HEK293 (cell line): ENCODE measurements at regions not wholly inside any gene's neighbourhood (a gene's known extent, or its start where the extent isn't known, plus 50 kb on each side); places are given as distances from the start of the nearest gene placed in this dataset.

Experiments
- CTCF ChIA-PET: fragments of 350-600 bp; formaldehyde crosslinking; extraction: SDS; loops from one replicate; lab custom pipeline; 2021; ENCODE audit warnings: antibody characterized with exemption; lab: Yijun Ruan, JAX
- POLR2A ChIA-PET: fragments of 300-600 bp; formaldehyde crosslinking; extraction: SDS; loops from one replicate; lab custom pipeline; 2020; ENCODE audit warnings: antibody characterized with exemption, inconsistent platforms; lab: Yijun Ruan, JAX
- H3K27ac ChIP-seq: fragments of 200-500 bp; sonication (Bioruptor generic); 2 replicates; pipeline ENCODE4 v1.5.1; 2014; ENCODE audit warnings: low read depth, low read length, control low read depth, inconsistent platforms; ENCODE audit errors: extremely low read depth
- H3K36me3 ChIP-seq, 2 experiments: fragments of 200-500 bp in 1 of 2; sonication (Bioruptor generic) in 1 of 2; 1 replicate in 1 of 2; 2 replicates in 1 of 2; pipeline ENCODE4 v1.5.1; 2014 to 2017; ENCODE audit warnings: inconsistent platforms in 2 of 2, low read length in 2 of 2; ENCODE audit not compliant: control insufficient read depth in 2 of 2, insufficient read depth in 1 of 2
- H3K4me1 ChIP-seq: fragments of 200-500 bp; sonication (Bioruptor generic); 2 replicates; pipeline ENCODE4 v1.5.1; 2014; ENCODE audit warnings: mild to moderate bottlenecking, low read length, inconsistent platforms; ENCODE audit not compliant: control insufficient read depth, insufficient read depth
- H3K4me3 ChIP-seq: 2 replicates; pipeline ENCODE4 v1.5.1; 2011; ENCODE audit warnings: low read depth, mild to moderate bottlenecking, control low read depth, low read length, moderate library complexity
- H3K9me3 ChIP-seq: fragments of 200-500 bp; sonication (Bioruptor generic); 2 replicates; pipeline ENCODE4 v1.5.1; 2014; ENCODE audit warnings: low read depth, low read length, inconsistent platforms; ENCODE audit not compliant: control insufficient read depth, insufficient read depth
- BCL11A ChIP-seq: fragments of 450-650 bp; formaldehyde crosslinking; IDR thresholded peaks from 2 replicates; pipeline ENCODE4 v1.5.1; 2016; ENCODE audit warnings: low read depth, missing biosample characterization, missing genetic modification characterization
- GLIS1 ChIP-seq: fragments of 450-650 bp; formaldehyde crosslinking; IDR thresholded peaks from 2 replicates; pipeline ENCODE4 v1.5.1; 2016; ENCODE audit warnings: missing biosample characterization, missing genetic modification characterization
- REPIN1 ChIP-seq: fragments of 450-650 bp; formaldehyde crosslinking; IDR thresholded peaks from 2 replicates; pipeline ENCODE4 v1.5.1; 2017; ENCODE audit warnings: missing biosample characterization, missing genetic modification characterization, low read depth
- SP2 ChIP-seq: fragments of 450-650 bp; formaldehyde crosslinking; IDR thresholded peaks from 2 replicates; pipeline ENCODE4 v1.5.1; 2016; ENCODE audit warnings: missing biosample characterization, missing genetic modification characterization
- TCF7L2 ChIP-seq: IDR thresholded peaks from 2 replicates; pipeline ENCODE4 v1.6.1; 2011; ENCODE audit warnings: low read depth, mild to moderate bottlenecking, inconsistent platforms, low read length, moderate library complexity, borderline replicate concordance
- ZNF140 ChIP-seq: fragments of 450-650 bp; formaldehyde crosslinking; IDR thresholded peaks from 2 replicates; pipeline ENCODE4 v1.5.1; 2016; ENCODE audit warnings: missing biosample characterization, missing genetic modification characterization
- ZNF19 ChIP-seq: fragments of 450-650 bp; formaldehyde crosslinking; IDR thresholded peaks from 2 replicates; pipeline ENCODE4; 2016; ENCODE audit warnings: missing biosample characterization, missing genetic modification characterization, low read depth
- ZNF23 ChIP-seq: fragments of 450-650 bp; formaldehyde crosslinking; IDR thresholded peaks from 2 replicates; pipeline ENCODE4 v1.5.1; 2016; ENCODE audit warnings: missing biosample characterization, missing genetic modification characterization, borderline replicate concordance
- ZNF341 ChIP-seq: fragments of 450-650 bp; formaldehyde crosslinking; IDR thresholded peaks from 2 replicates; pipeline ENCODE4; 2016; ENCODE audit warnings: low read depth, missing biosample characterization, missing genetic modification characterization
- ZNF404 ChIP-seq: fragments of 450-650 bp; formaldehyde crosslinking; IDR thresholded peaks from 2 replicates; pipeline ENCODE4 v1.5.1; 2017; ENCODE audit warnings: missing biosample characterization, missing genetic modification characterization
- ZNF596 ChIP-seq: fragments of 450-650 bp; IDR thresholded peaks from 2 replicates; pipeline ENCODE4 v1.5.0; 2018; ENCODE audit warnings: missing biosample characterization, mild to moderate bottlenecking, missing genetic modification characterization, moderate library complexity
- ZNF654 ChIP-seq: fragments of 450-650 bp; formaldehyde crosslinking; IDR thresholded peaks from 2 replicates; pipeline ENCODE4 v1.5.1; 2016; ENCODE audit warnings: low read depth, missing biosample characterization, missing genetic modification characterization
- ZNF701 ChIP-seq: fragments of 450-650 bp; formaldehyde crosslinking; IDR thresholded peaks from 2 replicates; pipeline ENCODE4 v1.5.1; 2016; ENCODE audit warnings: missing biosample characterization, missing genetic modification characterization
- ZNF776 ChIP-seq: fragments of 450-650 bp; formaldehyde crosslinking; IDR thresholded peaks from 2 replicates; pipeline ENCODE4 v1.5.0; 2017; ENCODE audit warnings: missing biosample characterization, missing genetic modification characterization, borderline replicate concordance
- ZNF791 ChIP-seq: fragments of 450-650 bp; formaldehyde crosslinking; IDR thresholded peaks from 2 replicates; pipeline ENCODE4 v1.5.1; 2016; ENCODE audit warnings: missing biosample characterization, missing genetic modification characterization
- TF ChIP-seq, protein P1 (sequence below): fragments of 450-650 bp; formaldehyde crosslinking; IDR thresholded peaks from 2 replicates; pipeline ENCODE4 v1.5.1; 2017; ENCODE audit warnings: missing biosample characterization, mild to moderate bottlenecking, missing genetic modification characterization, moderate library complexity
- TF ChIP-seq, protein P2 (sequence below): fragments of 450-650 bp; formaldehyde crosslinking; IDR thresholded peaks from 2 replicates; pipeline ENCODE4 v1.5.1; 2017; ENCODE audit warnings: missing biosample characterization, missing genetic modification characterization
- TF ChIP-seq, protein P3 (sequence below): fragments of 450-650 bp; formaldehyde crosslinking; IDR thresholded peaks from 2 replicates; pipeline ENCODE4 v1.5.1; 2016; ENCODE audit warnings: missing biosample characterization, missing genetic modification characterization
- TF ChIP-seq, protein P4 (sequence below): fragments of 450-650 bp; formaldehyde crosslinking; IDR thresholded peaks from 2 replicates; pipeline ENCODE4 v1.5.1; 2016; ENCODE audit warnings: missing biosample characterization, missing genetic modification characterization
- TF ChIP-seq, protein P5 (sequence below): fragments of 450-650 bp; formaldehyde crosslinking; IDR thresholded peaks from 2 replicates; pipeline ENCODE4 v1.5.1; 2016; ENCODE audit warnings: missing biosample characterization, missing genetic modification characterization, low read depth
- TF ChIP-seq, protein P6 (sequence below): fragments of 450-650 bp; formaldehyde crosslinking; IDR thresholded peaks from 2 replicates; pipeline ENCODE4 v1.5.1; 2017; ENCODE audit warnings: missing biosample characterization, missing genetic modification characterization
- TF ChIP-seq, protein P7 (sequence below): sonication (generic); formaldehyde crosslinking; IDR thresholded peaks from 2 replicates; pipeline ENCODE4 v1.8.1; 2022; ENCODE audit warnings: mild to moderate bottlenecking, moderate library complexity, missing genetic modification reagents

DNA sequence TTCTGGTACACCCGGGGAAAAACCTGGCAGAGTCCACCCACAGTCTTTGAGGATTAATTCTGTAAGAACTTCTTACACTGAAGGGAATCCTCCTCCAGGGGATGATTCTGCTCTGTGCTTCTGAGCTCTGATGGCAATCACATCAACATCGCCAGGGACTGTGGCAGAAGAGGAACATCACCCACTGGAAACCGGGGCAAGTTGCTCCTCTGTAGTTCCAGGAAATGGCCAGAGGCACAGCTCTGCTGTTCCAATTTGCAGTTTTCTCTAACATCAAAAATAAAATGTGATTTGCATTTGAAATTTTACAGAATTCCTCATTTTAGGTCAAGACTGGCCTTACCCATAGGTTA lies 207.6 kb downstream of the DAD1 start:
- ChIA-PET POLR2A (no interaction called here), CTCF (interaction anchor here (0.6 to 4.1 kb wide), 8 partner anchors 10 to 218 kb away, joined by 3 to 18 read pairs (median 4); no protein-coding TSS in a partner anchor)
- Histone ChIP-seq H3K4me3 (no peak overlapping the region), H3K9me3 (no peaks in the 10 kb centered on the region), H3K4me1 (no peaks in the 10 kb centered on the region), H3K27ac (no peak overlapping the region), H3K36me3 (no peaks in the 10 kb centered on the region)
- TF ChIP-seq ZNF596 (tag by site-specific recombination): no peak
- TF ChIP-seq ZNF791 (tag by site-specific recombination): no peak
- no peak for TF ChIP-seq ZNF654 (tag by site-specific recombination)
- TF ChIP-seq, protein P1, sequence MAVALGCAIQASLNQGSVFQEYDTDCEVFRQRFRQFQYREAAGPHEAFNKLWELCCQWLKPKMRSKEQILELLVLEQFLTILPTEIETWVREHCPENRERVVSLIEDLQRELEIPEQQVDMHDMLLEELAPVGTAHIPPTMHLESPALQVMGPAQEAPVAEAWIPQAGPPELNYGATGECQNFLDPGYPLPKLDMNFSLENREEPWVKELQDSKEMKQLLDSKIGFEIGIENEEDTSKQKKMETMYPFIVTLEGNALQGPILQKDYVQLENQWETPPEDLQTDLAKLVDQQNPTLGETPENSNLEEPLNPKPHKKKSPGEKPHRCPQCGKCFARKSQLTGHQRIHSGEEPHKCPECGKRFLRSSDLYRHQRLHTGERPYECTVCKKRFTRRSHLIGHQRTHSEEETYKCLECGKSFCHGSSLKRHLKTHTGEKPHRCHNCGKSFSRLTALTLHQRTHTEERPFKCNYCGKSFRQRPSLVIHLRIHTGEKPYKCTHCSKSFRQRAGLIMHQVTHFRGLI (tag by site-specific recombination): no peak
- no peak for TF ChIP-seq ZNF776 (tag by site-specific recombination)
- no peak for TF ChIP-seq REPIN1 (tag by site-specific recombination)
- TF ChIP-seq BCL11A: no peak
- TF ChIP-seq SP2 (tag by site-specific recombination): no peak
- TF ChIP-seq, protein P2, sequence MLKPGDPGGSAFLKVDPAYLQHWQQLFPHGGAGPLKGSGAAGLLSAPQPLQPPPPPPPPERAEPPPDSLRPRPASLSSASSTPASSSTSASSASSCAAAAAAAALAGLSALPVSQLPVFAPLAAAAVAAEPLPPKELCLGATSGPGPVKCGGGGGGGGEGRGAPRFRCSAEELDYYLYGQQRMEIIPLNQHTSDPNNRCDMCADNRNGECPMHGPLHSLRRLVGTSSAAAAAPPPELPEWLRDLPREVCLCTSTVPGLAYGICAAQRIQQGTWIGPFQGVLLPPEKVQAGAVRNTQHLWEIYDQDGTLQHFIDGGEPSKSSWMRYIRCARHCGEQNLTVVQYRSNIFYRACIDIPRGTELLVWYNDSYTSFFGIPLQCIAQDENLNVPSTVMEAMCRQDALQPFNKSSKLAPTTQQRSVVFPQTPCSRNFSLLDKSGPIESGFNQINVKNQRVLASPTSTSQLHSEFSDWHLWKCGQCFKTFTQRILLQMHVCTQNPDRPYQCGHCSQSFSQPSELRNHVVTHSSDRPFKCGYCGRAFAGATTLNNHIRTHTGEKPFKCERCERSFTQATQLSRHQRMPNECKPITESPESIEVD (tag by site-specific recombination): no peak
- TF ChIP-seq TCF7L2: no peak
- TF ChIP-seq, protein P3, sequence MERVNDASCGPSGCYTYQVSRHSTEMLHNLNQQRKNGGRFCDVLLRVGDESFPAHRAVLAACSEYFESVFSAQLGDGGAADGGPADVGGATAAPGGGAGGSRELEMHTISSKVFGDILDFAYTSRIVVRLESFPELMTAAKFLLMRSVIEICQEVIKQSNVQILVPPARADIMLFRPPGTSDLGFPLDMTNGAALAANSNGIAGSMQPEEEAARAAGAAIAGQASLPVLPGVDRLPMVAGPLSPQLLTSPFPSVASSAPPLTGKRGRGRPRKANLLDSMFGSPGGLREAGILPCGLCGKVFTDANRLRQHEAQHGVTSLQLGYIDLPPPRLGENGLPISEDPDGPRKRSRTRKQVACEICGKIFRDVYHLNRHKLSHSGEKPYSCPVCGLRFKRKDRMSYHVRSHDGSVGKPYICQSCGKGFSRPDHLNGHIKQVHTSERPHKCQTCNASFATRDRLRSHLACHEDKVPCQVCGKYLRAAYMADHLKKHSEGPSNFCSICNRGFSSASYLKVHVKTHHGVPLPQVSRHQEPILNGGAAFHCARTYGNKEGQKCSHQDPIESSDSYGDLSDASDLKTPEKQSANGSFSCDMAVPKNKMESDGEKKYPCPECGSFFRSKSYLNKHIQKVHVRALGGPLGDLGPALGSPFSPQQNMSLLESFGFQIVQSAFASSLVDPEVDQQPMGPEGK (tag by site-specific recombination): no peak

DNA sequence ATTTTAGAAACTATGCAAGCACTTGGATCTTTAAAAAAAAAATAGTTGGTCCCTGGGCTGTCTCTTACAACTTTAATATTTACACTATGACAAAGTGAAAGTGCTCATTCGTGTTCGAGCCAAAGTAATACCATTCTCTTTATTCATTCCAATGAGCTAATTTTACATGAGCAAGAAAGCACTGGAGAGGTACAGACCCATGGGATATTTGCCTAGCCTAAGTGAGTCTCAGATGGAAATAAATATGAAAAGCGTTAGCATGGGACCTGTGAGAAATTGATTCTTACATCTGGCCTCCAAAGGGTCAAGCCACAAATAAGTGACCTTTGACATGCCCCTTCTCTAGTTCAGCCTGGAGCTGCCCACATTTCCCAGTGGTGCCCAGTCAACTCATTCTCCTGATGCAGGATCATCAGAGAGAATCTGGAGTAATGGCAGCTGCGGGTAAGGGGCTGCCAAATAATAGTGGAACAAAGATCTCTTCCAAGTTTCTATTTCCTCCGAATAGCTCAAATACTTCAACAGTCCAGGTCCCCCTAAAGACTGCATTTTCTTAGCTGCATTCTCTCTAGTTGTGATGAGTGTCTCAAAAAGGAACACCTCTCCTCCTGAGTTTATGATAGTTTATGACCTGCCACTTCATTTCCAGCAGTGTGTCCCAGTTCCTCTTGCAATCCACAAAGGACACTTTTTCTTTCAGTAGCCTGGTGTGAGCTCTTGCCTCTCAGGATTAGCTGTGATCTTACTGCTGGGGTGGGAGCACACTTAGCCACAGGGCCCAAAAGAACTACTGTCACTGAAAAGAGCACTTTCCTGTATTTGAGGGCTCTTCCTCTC lies 208.2 kb downstream of the DAD1 start:
- no peak overlapping the region for H3K27ac ChIP-seq
- ChIA-PET CTCF (interaction anchor here (0.6 to 4.1 kb wide), 14 partner anchors 10 to 269 kb away, joined by 3 to 18 read pairs (median 4); no protein-coding TSS in a partner anchor), POLR2A (no interaction called here)
- no peaks in the 10 kb centered on the region for H3K36me3 ChIP-seq
- H3K4me1 ChIP-seq: no peaks in the 10 kb centered on the region
- H3K4me3 ChIP-seq: no peak overlapping the region
- H3K9me3 ChIP-seq: no peaks in the 10 kb centered on the region
- TF ChIP-seq, protein P4, sequence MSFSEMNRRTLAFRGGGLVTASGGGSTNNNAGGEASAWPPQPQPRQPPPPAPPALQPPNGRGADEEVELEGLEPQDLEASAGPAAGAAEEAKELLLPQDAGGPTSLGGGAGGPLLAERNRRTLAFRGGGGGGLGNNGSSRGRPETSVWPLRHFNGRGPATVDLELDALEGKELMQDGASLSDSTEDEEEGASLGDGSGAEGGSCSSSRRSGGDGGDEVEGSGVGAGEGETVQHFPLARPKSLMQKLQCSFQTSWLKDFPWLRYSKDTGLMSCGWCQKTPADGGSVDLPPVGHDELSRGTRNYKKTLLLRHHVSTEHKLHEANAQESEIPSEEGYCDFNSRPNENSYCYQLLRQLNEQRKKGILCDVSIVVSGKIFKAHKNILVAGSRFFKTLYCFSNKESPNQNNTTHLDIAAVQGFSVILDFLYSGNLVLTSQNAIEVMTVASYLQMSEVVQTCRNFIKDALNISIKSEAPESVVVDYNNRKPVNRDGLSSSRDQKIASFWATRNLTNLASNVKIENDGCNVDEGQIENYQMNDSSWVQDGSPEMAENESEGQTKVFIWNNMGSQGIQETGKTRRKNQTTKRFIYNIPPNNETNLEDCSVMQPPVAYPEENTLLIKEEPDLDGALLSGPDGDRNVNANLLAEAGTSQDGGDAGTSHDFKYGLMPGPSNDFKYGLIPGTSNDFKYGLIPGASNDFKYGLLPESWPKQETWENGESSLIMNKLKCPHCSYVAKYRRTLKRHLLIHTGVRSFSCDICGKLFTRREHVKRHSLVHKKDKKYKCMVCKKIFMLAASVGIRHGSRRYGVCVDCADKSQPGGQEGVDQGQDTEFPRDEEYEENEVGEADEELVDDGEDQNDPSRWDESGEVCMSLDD (tag by site-specific recombination): no peak
- TF ChIP-seq ZNF19 (tag by site-specific recombination): no peak
- TF ChIP-seq ZNF404: no peak
- TF ChIP-seq, protein P5, sequence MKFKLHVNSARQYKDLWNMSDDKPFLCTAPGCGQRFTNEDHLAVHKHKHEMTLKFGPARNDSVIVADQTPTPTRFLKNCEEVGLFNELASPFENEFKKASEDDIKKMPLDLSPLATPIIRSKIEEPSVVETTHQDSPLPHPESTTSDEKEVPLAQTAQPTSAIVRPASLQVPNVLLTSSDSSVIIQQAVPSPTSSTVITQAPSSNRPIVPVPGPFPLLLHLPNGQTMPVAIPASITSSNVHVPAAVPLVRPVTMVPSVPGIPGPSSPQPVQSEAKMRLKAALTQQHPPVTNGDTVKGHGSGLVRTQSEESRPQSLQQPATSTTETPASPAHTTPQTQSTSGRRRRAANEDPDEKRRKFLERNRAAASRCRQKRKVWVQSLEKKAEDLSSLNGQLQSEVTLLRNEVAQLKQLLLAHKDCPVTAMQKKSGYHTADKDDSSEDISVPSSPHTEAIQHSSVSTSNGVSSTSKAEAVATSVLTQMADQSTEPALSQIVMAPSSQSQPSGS (tag by site-specific recombination): no peak
- TF ChIP-seq, protein P6, sequence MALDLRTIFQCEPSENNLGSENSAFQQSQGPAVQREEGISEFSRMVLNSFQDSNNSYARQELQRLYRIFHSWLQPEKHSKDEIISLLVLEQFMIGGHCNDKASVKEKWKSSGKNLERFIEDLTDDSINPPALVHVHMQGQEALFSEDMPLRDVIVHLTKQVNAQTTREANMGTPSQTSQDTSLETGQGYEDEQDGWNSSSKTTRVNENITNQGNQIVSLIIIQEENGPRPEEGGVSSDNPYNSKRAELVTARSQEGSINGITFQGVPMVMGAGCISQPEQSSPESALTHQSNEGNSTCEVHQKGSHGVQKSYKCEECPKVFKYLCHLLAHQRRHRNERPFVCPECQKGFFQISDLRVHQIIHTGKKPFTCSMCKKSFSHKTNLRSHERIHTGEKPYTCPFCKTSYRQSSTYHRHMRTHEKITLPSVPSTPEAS (tag by site-specific recombination): no peak
- no peak for TF ChIP-seq ZNF701 (tag by site-specific recombination)
- TF ChIP-seq ZNF23 (tag by site-specific recombination): no peak
- TF ChIP-seq ZNF140 (tag by site-specific recombination): no peak
- TF ChIP-seq, protein P7, sequence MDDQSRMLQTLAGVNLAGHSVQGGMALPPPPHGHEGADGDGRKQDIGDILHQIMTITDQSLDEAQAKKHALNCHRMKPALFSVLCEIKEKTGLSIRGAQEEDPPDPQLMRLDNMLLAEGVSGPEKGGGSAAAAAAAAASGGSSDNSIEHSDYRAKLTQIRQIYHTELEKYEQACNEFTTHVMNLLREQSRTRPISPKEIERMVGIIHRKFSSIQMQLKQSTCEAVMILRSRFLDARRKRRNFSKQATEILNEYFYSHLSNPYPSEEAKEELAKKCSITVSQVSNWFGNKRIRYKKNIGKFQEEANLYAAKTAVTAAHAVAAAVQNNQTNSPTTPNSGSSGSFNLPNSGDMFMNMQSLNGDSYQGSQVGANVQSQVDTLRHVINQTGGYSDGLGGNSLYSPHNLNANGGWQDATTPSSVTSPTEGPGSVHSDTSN (CRISPR knock-in tag): no peak
- no peak for TF ChIP-seq ZNF341 (tag by site-specific recombination)
- no peak for TF ChIP-seq GLIS1 (tag by site-specific recombination)
